GM12865 (cell line): ENCODE measurements at regions not wholly inside any gene's neighbourhood (a gene's known extent, or its start where the extent isn't known, plus 50 kb on each side); places are given as distances from the start of the nearest gene placed in this dataset.
"Not testable (repeated sequence)": the region's sequence is repeated elsewhere in the genome, so short reads cannot be mapped to it uniquely, and the experiment has no call there.

Experiments used
- DNase-seq: peaks from one replicate; pipeline ENCODE4 v3.0.0; 2010; ENCODE audit warnings: low read depth
- H3K4me3 ChIP-seq: 2 replicates; pipeline ENCODE4 v1.5.1; 2011; ENCODE audit warnings: mild to moderate bottlenecking, low read depth, low read length, control low read depth
- CTCF ChIP-seq: IDR thresholded peaks from 2 replicates; pipeline ENCODE4 v1.5.1; 2011; ENCODE audit warnings: low read length, control low read depth, low read depth, inconsistent platforms; ENCODE audit not compliant: insufficient read depth; ENCODE audit errors: missing control alignments

- no peak overlapping the region for H3K4me3 ChIP-seq
- no peak for TF ChIP-seq CTCF
- no peak for DNase-seq
These were observed 121.6 kb downstream of the SOX4 start for GRCh38 chr6:21715180-21715579.

GRCh38 chr6:21722510-21722909 is 129.0 kb downstream of the SOX4 start:
- no peak for TF ChIP-seq CTCF
- no peak for DNase-seq
- H3K4me3 ChIP-seq, result no peak overlapping the region

GRCh38 chr6:21726676-21727075 is 133.1 kb downstream of the SOX4 start:
- DNase-seq, result no peak
- no peak for TF ChIP-seq CTCF
- no peak overlapping the region for H3K4me3 ChIP-seq

GRCh38 chr6:21728141-21728540 is 134.6 kb downstream of the SOX4 start:
- H3K4me3 ChIP-seq, result no peak overlapping the region
- no peak for TF ChIP-seq CTCF
- DNase-seq, result no peak

- DNase-seq, result no peak
- H3K4me3 ChIP-seq, result no peak overlapping the region
- TF ChIP-seq CTCF, result no peak
These were observed 135.9 kb downstream of the SOX4 start for GRCh38 chr6:21729431-21729830.

GRCh38 chr6:21730533-21730932 is 137.0 kb downstream of the SOX4 start:
- no peak for DNase-seq
- TF ChIP-seq CTCF, result no peak
- no peak overlapping the region for H3K4me3 ChIP-seq

GRCh38 chr6:21731411-21732031 is 138.0 kb downstream of the SOX4 start:
- H3K4me3 ChIP-seq, result no peak overlapping the region
- DNase-seq, result no peak
- TF ChIP-seq CTCF, result no peak

GRCh38 chr6:21732032-21732730 is 138.6 kb downstream of the SOX4 start:
- not testable (repeated sequence) for DNase-seq, H3K4me3 ChIP-seq
